H1 (cell line): ENCODE measurements at regions not wholly inside any gene's neighbourhood (a gene's known extent, or its start where the extent isn't known, plus 50 kb on each side); places are given as distances from the start of the nearest gene placed in this dataset.

ENCODE experiments used
- CTCF ChIA-PET: fragments of 300-600 bp; sonication (Branson Sonifier 250); formaldehyde crosslinking; loops from one replicate; lab custom pipeline; 2021; ENCODE audit not compliant: partially characterized antibody; lab: Charles Lee
- POLR2A ChIA-PET: fragments of 300-600 bp; sonication (Branson Sonifier 250); formaldehyde crosslinking; loops from one replicate; lab custom pipeline; 2021; ENCODE audit warnings: inconsistent platforms; ENCODE audit not compliant: partially characterized antibody; lab: Charles Lee
- DNase-seq, 2 experiments: peaks; one replicate each; pipeline versions ENCODE4 v3.0.0 to v3.0.0-alpha.2; 2010 to 2022; ENCODE audit warnings: low spot score in 2 of 2, low read depth in 1 of 2, mixed read lengths in 1 of 2
- FAIRE-seq: peaks from 2 replicates; lab custom pipeline; 2011; peaks lifted over from hg19 to GRCh38; lab: Jason Lieb, UNC
- H2AFZ ChIP-seq: 2 replicates; pipeline ENCODE4 v1.8.1; 2012; ENCODE audit warnings: low read length, inconsistent platforms
- H2AK5ac ChIP-seq: 2 replicates; pipeline ENCODE4 v1.6.1; 2013; ENCODE audit warnings: low read depth, low read length
- H2BK120ac ChIP-seq: replicated peaks from 2 replicates; pipeline ENCODE3; 2013; ENCODE audit warnings: low read depth, low read length, inconsistent platforms
- H2BK12ac ChIP-seq: 2 replicates; pipeline ENCODE4 v1.6.1; 2013; ENCODE audit warnings: low read depth, low read length
- H2BK15ac ChIP-seq: 2 replicates; pipeline ENCODE4 v1.6.1; 2013; ENCODE audit warnings: low read length
- H2BK20ac ChIP-seq: 2 replicates; pipeline ENCODE4 v1.6.1; 2013; ENCODE audit warnings: low read length
- H2BK5ac ChIP-seq: 2 replicates; pipeline ENCODE4 v1.6.1; 2013; ENCODE audit warnings: low read depth, low read length
- H3K14ac ChIP-seq: 2 replicates; pipeline ENCODE4 v1.6.1; 2013; ENCODE audit warnings: inconsistent platforms; ENCODE audit not compliant: insufficient read length
- H3K18ac ChIP-seq: 2 replicates; pipeline ENCODE4 v1.6.1; 2013; ENCODE audit warnings: low read length; ENCODE audit errors: extremely low read depth
- H3K23ac ChIP-seq: 2 replicates; pipeline ENCODE4 v1.6.1; 2013; ENCODE audit warnings: inconsistent platforms; ENCODE audit not compliant: insufficient read length
- H3K23me2 ChIP-seq: 2 replicates; pipeline ENCODE4 v1.6.1; 2013; ENCODE audit warnings: low read depth, low read length
- H3K27ac ChIP-seq: 2 replicates; pipeline ENCODE4 v1.6.1; 2011; ENCODE audit warnings: low read depth, low read length, inconsistent platforms
- H3K27me3 ChIP-seq, 4 experiments: replicated peaks in 1 of 4; 1 replicate in 1 of 4; 2 replicates in 3 of 4; pipeline versions ENCODE4 v1.6.1 to v1.8.1; 2011 to 2013; ENCODE audit warnings: low read length in 3 of 4, mild to moderate bottlenecking in 3 of 4, inconsistent platforms in 2 of 4, mixed read lengths in 2 of 4, moderate library complexity in 1 of 4; ENCODE audit not compliant: control insufficient read depth in 3 of 4, insufficient read depth in 3 of 4; ENCODE audit errors: extremely low read depth in 1 of 4
- H3K36me3 ChIP-seq, 4 experiments: 2 replicates each; pipeline versions ENCODE4 v1.6.1 to v1.8.1; 2011 to 2013; ENCODE audit warnings: mild to moderate bottlenecking in 4 of 4, low read length in 3 of 4, moderate library complexity in 2 of 4, control low read depth in 1 of 4, inconsistent platforms in 1 of 4; ENCODE audit not compliant: insufficient read depth in 4 of 4, control insufficient read depth in 2 of 4
- H3K4ac ChIP-seq: replicated peaks from 2 replicates; pipeline ENCODE3; 2013; ENCODE audit warnings: low read length, low read depth, mixed read lengths, inconsistent platforms; ENCODE audit not compliant: insufficient read length
- H3K4me1 ChIP-seq, 4 experiments: replicated peaks in 1 of 4; 1 replicate in 1 of 4; 2 replicates in 3 of 4; pipeline versions ENCODE4 v1.6.1 to v1.8.1; 2011 to 2013; ENCODE audit warnings: low read length in 3 of 4, inconsistent platforms in 2 of 4, mixed read lengths in 1 of 4; ENCODE audit not compliant: insufficient read depth in 4 of 4, control insufficient read depth in 3 of 4
- H3K4me2 ChIP-seq, 2 experiments: 2 replicates each; pipeline versions ENCODE4 v1.6.1 to v1.8.1; 2011 to 2013; ENCODE audit warnings: low read depth in 2 of 2, low read length in 2 of 2, control low read depth in 1 of 2, inconsistent platforms in 1 of 2, mild to moderate bottlenecking in 1 of 2; ENCODE audit not compliant: insufficient read depth in 1 of 2
- H3K4me3 ChIP-seq, 4 experiments: fragments of 200-600, 300-600 bp in 1 of 4; sonication (generic), shearing (Covaris generic), sonication (Bioruptor Twin) in 1 of 4; 2 replicates each; pipeline versions ENCODE4 v1.5.1 to v1.8.1; 2011 to 2016; ENCODE audit warnings: low read length in 4 of 4, low read depth in 3 of 4, control low read depth in 2 of 4, inconsistent platforms in 2 of 4, mild to moderate bottlenecking in 2 of 4, mixed read lengths in 1 of 4, moderate library complexity in 1 of 4; ENCODE audit not compliant: insufficient read depth in 2 of 4; ENCODE audit errors: extremely low read depth in 1 of 4
- H3K56ac ChIP-seq: replicated peaks from 2 replicates; pipeline ENCODE3; 2013; ENCODE audit warnings: low read depth, mild to moderate bottlenecking, mixed read lengths, low read length, inconsistent platforms; ENCODE audit not compliant: insufficient read length
- H3K79me1 ChIP-seq: 2 replicates; pipeline ENCODE4 v1.6.1; 2013; ENCODE audit warnings: low read depth, low read length, control low read depth
- H3K79me2 ChIP-seq, 2 experiments: 2 replicates each; pipeline versions ENCODE4 v1.6.1 to v1.8.1; 2012 to 2013; ENCODE audit warnings: low read length in 2 of 2, mild to moderate bottlenecking in 2 of 2, inconsistent platforms in 1 of 2; ENCODE audit not compliant: insufficient read depth in 2 of 2, control insufficient read depth in 1 of 2
- H3K9ac ChIP-seq, 4 experiments: replicated peaks in 1 of 4; 1 replicate in 1 of 4; 2 replicates in 3 of 4; pipeline versions ENCODE4 v1.6.1 to v1.8.1; 2011 to 2013; ENCODE audit warnings: low read depth in 3 of 4, low read length in 3 of 4, control low read depth in 2 of 4, mild to moderate bottlenecking in 2 of 4, moderate library complexity in 2 of 4, inconsistent platforms in 1 of 4; ENCODE audit errors: extremely low read depth in 1 of 4
- H3K9me3 ChIP-seq, 2 experiments: 2 replicates each; pipeline versions ENCODE4 v1.6.1 to v1.8.1; 2012 to 2013; ENCODE audit warnings: mild to moderate bottlenecking in 2 of 2, moderate library complexity in 2 of 2, control low read depth in 1 of 2, inconsistent platforms in 1 of 2, low read depth in 1 of 2, low read length in 1 of 2, mixed read lengths in 1 of 2; ENCODE audit not compliant: insufficient read depth in 2 of 2
- H4K20me1 ChIP-seq, 2 experiments: replicated peaks in 1 of 2; 2 replicates each; pipeline versions ENCODE3 to v1.8.1; 2011 to 2013; ENCODE audit warnings: inconsistent platforms in 2 of 2, low read length in 2 of 2, mild to moderate bottlenecking in 1 of 2; ENCODE audit not compliant: insufficient read depth in 2 of 2, control insufficient read depth in 1 of 2
- H4K5ac ChIP-seq: 2 replicates; pipeline ENCODE4 v1.6.1; 2013; ENCODE audit warnings: low read length, low read depth, mixed read lengths, inconsistent platforms; ENCODE audit not compliant: insufficient read length
- H4K8ac ChIP-seq: 2 replicates; pipeline ENCODE4 v1.8.0; 2013; ENCODE audit warnings: mild to moderate bottlenecking, moderate library complexity, low read length, inconsistent platforms; ENCODE audit not compliant: insufficient read depth; ENCODE audit errors: extremely low read depth
- H4K91ac ChIP-seq: replicated peaks from 2 replicates; pipeline ENCODE3; 2013; ENCODE audit warnings: low read length, mixed read lengths, inconsistent platforms; ENCODE audit not compliant: insufficient read length
- CBX5 ChIP-seq: fragments of 300-800, 300-1000 bp; sonication (generic); IDR thresholded peaks from 2 replicates; pipeline ENCODE4 v1.7.1; 2016; ENCODE audit warnings: antibody characterized with exemption, low read length, low read depth
- KDM1A ChIP-seq: fragments of 200-600, 300-600 bp; sonication (generic); IDR thresholded peaks from 2 replicates; pipeline ENCODE4 v1.7.1; 2016; ENCODE audit warnings: mild to moderate bottlenecking, low read length, borderline replicate concordance
- SRF ChIP-seq: IDR thresholded peaks from 2 replicates; pipeline ENCODE4 v1.6.1; 2011; ENCODE audit warnings: mild to moderate bottlenecking, low read depth, low read length, moderate library complexity
- WGBS, 2 experiments: shearing (Covaris generic) in 1 of 2; methylation state at CpG; one replicate each; pipeline versions ENCODE4 v1.1.6 to v1.1.7; 2013 to 2015; ENCODE audit warnings: low lambda C conversion rate in 2 of 2, mixed read lengths in 2 of 2, inconsistent platforms in 1 of 2, low coverage in 1 of 2, missing lambda C conversion rate in 1 of 2; ENCODE audit not compliant: insufficient replicate concordance in 2 of 2, insufficient coverage in 1 of 2, insufficient read length in 1 of 2; ENCODE audit errors: extremely low coverage in 1 of 2, missing lambda C conversion rate in 1 of 2; 5-methylcytosine and 5-hydroxymethylcytosine counted together
- TF ChIP-seq, protein P1 (sequence below): IDR thresholded peaks from 2 replicates; pipeline ENCODE4 v1.6.1; 2012; ENCODE audit warnings: inconsistent platforms

DNA sequence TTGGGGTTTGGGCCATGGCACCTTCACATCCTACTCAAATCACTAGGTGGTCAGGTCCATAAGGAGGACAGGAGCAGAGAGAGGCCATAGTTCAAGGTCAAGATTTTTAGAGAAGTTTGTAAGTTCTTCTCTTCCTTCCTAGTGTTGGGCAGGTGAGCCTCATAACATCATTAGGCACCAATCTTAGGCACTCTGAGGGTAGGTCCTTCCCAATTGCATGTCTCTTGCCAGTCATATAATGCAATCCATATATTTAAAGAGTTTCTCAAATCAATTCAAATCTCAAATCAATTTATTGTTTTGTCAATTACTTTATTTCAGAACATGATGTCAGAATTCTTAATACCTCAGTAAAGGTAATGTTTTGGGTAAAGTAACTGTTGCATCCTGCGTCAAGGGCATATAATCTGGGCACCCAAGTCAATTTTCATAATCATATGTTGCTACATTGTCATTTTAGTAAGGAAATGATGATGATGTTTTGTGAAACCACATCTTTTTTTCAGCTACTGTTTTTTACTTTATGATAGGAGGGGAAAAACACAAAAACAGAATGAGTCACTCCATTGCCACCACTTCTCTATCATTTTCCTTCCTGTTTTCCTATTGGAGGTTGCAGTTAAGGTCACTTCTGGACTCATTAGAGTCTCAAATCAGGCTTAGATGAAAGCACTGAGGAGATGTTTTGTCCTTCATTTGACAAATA, 122.7 kb downstream of the UCHL5 start:
- CTCF ChIA-PET, result no interaction called here
- Histone ChIP-seq H3K4me3 (no peak overlapping the region), H3K56ac (no peak overlapping the region), H2BK20ac (no peak overlapping the region), H3K27me3 (no peaks in the 10 kb centered on the region), H2AK5ac (no peak overlapping the region), H3K14ac (no peak overlapping the region), H4K8ac (no peak overlapping the region), H3K18ac (no peak overlapping the region), H3K4me1 (no peaks in the 10 kb centered on the region), H4K91ac (no peak overlapping the region), H2AFZ (no peak overlapping the region), H3K9ac (no peak overlapping the region), H3K79me2 (no peaks in the 10 kb centered on the region), H3K4ac (no peak overlapping the region), H3K4me2 (no peak overlapping the region), H3K36me3 (no peaks in the 10 kb centered on the region), H3K23ac (no peak overlapping the region)
- no peak for FAIRE-seq
- 89% methylated on average over 1 of the region's 1 CpG; no CpG with 5 or more reads in 1 of the 2 experiments for WGBS, 2 experiments
- no peak for TF ChIP-seq CBX5
- TF ChIP-seq, protein P1, sequence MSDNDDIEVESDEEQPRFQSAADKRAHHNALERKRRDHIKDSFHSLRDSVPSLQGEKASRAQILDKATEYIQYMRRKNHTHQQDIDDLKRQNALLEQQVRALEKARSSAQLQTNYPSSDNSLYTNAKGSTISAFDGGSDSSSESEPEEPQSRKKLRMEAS, result no peak
- TF ChIP-seq SRF, result no peak
- TF ChIP-seq KDM1A, result no peak
- TF ChIP-seq, all 59 proteins: peak for 0
- H3K27ac ChIP-seq, result no peak overlapping the region
- H2BK120ac ChIP-seq, result no peak overlapping the region
- no peak overlapping the region for H2BK5ac ChIP-seq
- no peak overlapping the region for H4K5ac ChIP-seq
- POLR2A ChIA-PET, result no interaction called here
- H4K20me1 ChIP-seq, result no peaks in the 10 kb centered on the region
- H3K23me2 ChIP-seq, result no peaks in the 10 kb centered on the region
- no peak overlapping the region for H2BK15ac ChIP-seq
- H2BK12ac ChIP-seq, result no peak overlapping the region
- H3K9me3 ChIP-seq, result no peaks in the 10 kb centered on the region
- DNase-seq, result no peak
- no peaks in the 10 kb centered on the region for H3K79me1 ChIP-seq
